ENCODE measurements at regions not wholly inside any gene's neighbourhood (a gene's known extent, or its start where the extent isn't known, plus 50 kb on each side); places are given as distances from the start of the nearest gene placed in this dataset.
A peak's percentile ranks its signal among the peaks of the same experiment; 100 is the strongest.

DNA sequence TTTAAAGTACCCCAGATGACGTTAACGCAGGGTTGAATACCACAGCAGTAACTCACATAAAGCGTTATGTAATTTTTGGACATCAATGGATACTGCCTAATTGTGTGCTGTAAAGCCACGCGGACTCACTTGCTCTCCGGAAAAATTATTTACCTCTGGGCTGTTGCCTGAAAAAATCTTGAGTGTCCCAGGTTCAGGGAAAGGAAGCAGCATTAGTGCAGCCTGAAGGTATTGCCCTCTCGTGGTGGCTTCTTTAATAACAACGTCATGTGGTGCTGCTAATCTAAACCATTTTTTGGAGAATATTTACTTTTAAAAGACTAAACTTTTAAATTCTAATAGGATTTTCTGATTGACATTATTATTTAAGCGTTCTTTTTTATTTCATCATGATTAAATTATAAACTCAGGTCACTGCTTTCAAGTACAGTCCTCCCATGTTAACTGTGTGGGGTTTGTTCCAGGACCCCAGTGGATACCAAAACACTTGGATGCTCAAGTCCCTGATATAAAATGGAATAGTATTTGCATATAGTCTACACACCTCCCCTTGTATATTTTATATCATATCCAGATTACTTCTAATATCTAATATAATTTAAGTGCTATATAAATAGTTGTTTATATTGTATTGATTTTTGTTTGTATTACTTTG lies 384.8 kb downstream of the FAM133A start:
- Histone ChIP-seq H2AFZ (ENCODE audit: low read length) (no peak overlapping the region), H2BK15ac (ENCODE audit: low read length) (no peak overlapping the region), H2AK5ac (ENCODE audit: low read depth, low read length) (no peak overlapping the region), H3K9ac (replicated peaks in 1 of 4; ENCODE audit: extremely low read depth in 1 of 4, low read depth in 3 of 4, low read length in 3 of 4) (no peak overlapping the region), H3K23me2 (ENCODE audit: low read depth, low read length) (no peaks in the 10 kb centered on the region), H2BK12ac (ENCODE audit: low read depth, low read length) (no peak overlapping the region), H3K4me1 (replicated peaks in 1 of 4; ENCODE audit: control insufficient read depth in 3 of 4, insufficient read depth in 4 of 4, low read length in 3 of 4) (no peaks in the 10 kb centered on the region; a peak in 1 of 7 replicates), H3K56ac (replicated peaks; ENCODE audit: insufficient read length, low read depth, low read length) (no peak overlapping the region), H2BK120ac (replicated peaks; ENCODE audit: low read depth, low read length) (no peak overlapping the region), H4K20me1 (replicated peaks in 1 of 2; ENCODE audit: control insufficient read depth in 1 of 2, insufficient read depth in 2 of 2, low read length in 2 of 2) (no peaks in the 10 kb centered on the region), H3K79me1 (ENCODE audit: low read depth, low read length) (no peaks in the 10 kb centered on the region), H3K4ac (replicated peaks; ENCODE audit: insufficient read length, low read depth, low read length) (no peak overlapping the region), H4K8ac (ENCODE audit: extremely low read depth, insufficient read depth, low read length) (no peak overlapping the region), H3K36me3 (ENCODE audit: control insufficient read depth in 2 of 4, insufficient read depth in 4 of 4, low read length in 3 of 4) (no peaks in the 10 kb centered on the region), H2BK5ac (ENCODE audit: low read depth, low read length) (no peak overlapping the region), H2BK20ac (ENCODE audit: low read length) (no peak overlapping the region), H3K14ac (ENCODE audit: insufficient read length) (no peak overlapping the region), H3K4me2 (ENCODE audit: insufficient read depth in 1 of 2, low read depth in 2 of 2, low read length in 2 of 2) (no peak overlapping the region), H3K9me3 (ENCODE audit: insufficient read depth in 2 of 2, low read depth in 1 of 2, low read length in 1 of 2) (no peaks in the 10 kb centered on the region), H3K27ac (ENCODE audit: low read depth, low read length) (no peak overlapping the region), H3K4me3 (ENCODE audit: extremely low read depth in 1 of 4, insufficient read depth in 2 of 4, low read depth in 3 of 4, low read length in 4 of 4) (no peak overlapping the region), H4K5ac (ENCODE audit: insufficient read length, low read depth, low read length) (no peak overlapping the region), H3K27me3 (replicated peaks in 1 of 4; ENCODE audit: control insufficient read depth in 3 of 4, extremely low read depth in 1 of 4, insufficient read depth in 3 of 4, low read length in 3 of 4) (no peaks in the 10 kb centered on the region), H4K91ac (replicated peaks; ENCODE audit: insufficient read length, low read length) (no peak overlapping the region), H3K23ac (ENCODE audit: insufficient read length) (no peak overlapping the region), H3K18ac (ENCODE audit: extremely low read depth, low read length) (no peak overlapping the region), H3K79me2 (ENCODE audit: control insufficient read depth in 1 of 2, insufficient read depth in 2 of 2, low read length in 2 of 2) (no peaks in the 10 kb centered on the region)
- DNase-seq (ENCODE audit: low read depth in 1 of 2, low spot score in 2 of 2) (no peak), FAIRE-seq (peak; percentile 42)
- 44% methylated on average over 9 of the region's 9 CpGs; no CpG with 5 or more reads in 1 of the 2 experiments for WGBS, 2 experiments (ENCODE audit: extremely low coverage in 1 of 2, insufficient coverage in 1 of 2, insufficient read length in 1 of 2, insufficient replicate concordance in 2 of 2, low coverage in 1 of 2, low lambda C conversion rate in 2 of 2, missing lambda C conversion rate in 1 of 2)
- ChIA-PET CTCF (ENCODE audit: partially characterized antibody) (no interaction called here), POLR2A (ENCODE audit: partially characterized antibody) (no interaction called here)
- TF ChIP-seq, protein P1, sequence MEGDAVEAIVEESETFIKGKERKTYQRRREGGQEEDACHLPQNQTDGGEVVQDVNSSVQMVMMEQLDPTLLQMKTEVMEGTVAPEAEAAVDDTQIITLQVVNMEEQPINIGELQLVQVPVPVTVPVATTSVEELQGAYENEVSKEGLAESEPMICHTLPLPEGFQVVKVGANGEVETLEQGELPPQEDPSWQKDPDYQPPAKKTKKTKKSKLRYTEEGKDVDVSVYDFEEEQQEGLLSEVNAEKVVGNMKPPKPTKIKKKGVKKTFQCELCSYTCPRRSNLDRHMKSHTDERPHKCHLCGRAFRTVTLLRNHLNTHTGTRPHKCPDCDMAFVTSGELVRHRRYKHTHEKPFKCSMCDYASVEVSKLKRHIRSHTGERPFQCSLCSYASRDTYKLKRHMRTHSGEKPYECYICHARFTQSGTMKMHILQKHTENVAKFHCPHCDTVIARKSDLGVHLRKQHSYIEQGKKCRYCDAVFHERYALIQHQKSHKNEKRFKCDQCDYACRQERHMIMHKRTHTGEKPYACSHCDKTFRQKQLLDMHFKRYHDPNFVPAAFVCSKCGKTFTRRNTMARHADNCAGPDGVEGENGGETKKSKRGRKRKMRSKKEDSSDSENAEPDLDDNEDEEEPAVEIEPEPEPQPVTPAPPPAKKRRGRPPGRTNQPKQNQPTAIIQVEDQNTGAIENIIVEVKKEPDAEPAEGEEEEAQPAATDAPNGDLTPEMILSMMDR (IDR thresholded peaks at IDR 0.05; ENCODE audit: control extremely low read depth in 1 of 3, insufficient read depth in 1 of 3, low read depth in 1 of 3, low read length in 3 of 3): peak in 2 of 3 experiments; percentile 30 to 39; a peak in 2 of 4 replicates
- TF ChIP-seq POLR2AphosphoS5 (IDR thresholded peaks at IDR 0.05; ENCODE audit: low read depth, low read length) (no peak), RAD21 (IDR thresholded peaks at IDR 0.05 in 1 of 2, conservative IDR thresholded peaks at IDR 0.05 in 1 of 2; ENCODE audit: low read depth in 2 of 2, low read length in 2 of 2) (peak; percentile 62 to 64)

Measured in H1 (cell line).